DMS 273 (cell line): ENCODE measurements at regions not wholly inside any gene's neighbourhood (a gene's known extent, or its start where the extent isn't known, plus 50 kb on each side); places are given as distances from the start of the nearest gene placed in this dataset.

ENCODE experiments used
- DNase-seq: peaks from one replicate; lab custom pipeline; 2025; ENCODE audit not compliant: unreplicated experiment; lab: John Stamatoyannopoulos, UW

- DNase-seq, result peak; percentile 1
These were observed 324.6 kb upstream of the MTNR1B start for GRCh38 chr11:92644595-92645445.

GRCh38 chr11:92651159-92651558, 318.3 kb upstream of the MTNR1B start:
- DNase-seq, result no peak

- DNase-seq, result no peak
These were observed 316.0 kb upstream of the MTNR1B start for GRCh38 chr11:92653454-92653853.

- DNase-seq, result no peak
These were observed 312.7 kb upstream of the MTNR1B start for GRCh38 chr11:92656783-92657182.

GRCh38 chr11:92657226-92657625, 312.2 kb upstream of the MTNR1B start:
- no peak for DNase-seq

- no peak for DNase-seq
These were observed 310.7 kb upstream of the MTNR1B start for GRCh38 chr11:92658733-92659132.

- DNase-seq, result no peak
These were observed 309.7 kb upstream of the MTNR1B start for GRCh38 chr11:92659793-92660192.

- no peak for DNase-seq
These were observed 306.7 kb upstream of the MTNR1B start for GRCh38 chr11:92662601-92663360.

- no peak for DNase-seq
These were observed 305.9 kb upstream of the MTNR1B start for GRCh38 chr11:92663539-92663938.

- no peak for DNase-seq
These were observed 301.8 kb upstream of the MTNR1B start for GRCh38 chr11:92667486-92668152.

- DNase-seq, result no peak
These were observed 299.1 kb upstream of the MTNR1B start for GRCh38 chr11:92670308-92670890.

- no peak for DNase-seq
These were observed 298.4 kb upstream of the MTNR1B start for GRCh38 chr11:92671081-92671480.

GRCh38 chr11:92675303-92675702, 294.1 kb upstream of the MTNR1B start:
- no peak for DNase-seq

- DNase-seq, result no peak
These were observed 293.6 kb upstream of the MTNR1B start for GRCh38 chr11:92675810-92676209.

GRCh38 chr11:92678008-92678611, 291.3 kb upstream of the MTNR1B start:
- no peak for DNase-seq

- no peak for DNase-seq
These were observed 287.9 kb upstream of the MTNR1B start for GRCh38 chr11:92681586-92681985.

- DNase-seq, result no peak
These were observed 287.3 kb upstream of the MTNR1B start for GRCh38 chr11:92682136-92682535.

GRCh38 chr11:92682952-92683351, 286.5 kb upstream of the MTNR1B start:
- no peak for DNase-seq

GRCh38 chr11:92685049-92685448, 284.4 kb upstream of the MTNR1B start:
- no peak for DNase-seq

GRCh38 chr11:92687724-92688123, 281.7 kb upstream of the MTNR1B start:
- DNase-seq, result no peak

GRCh38 chr11:92688416-92688815, 281.0 kb upstream of the MTNR1B start:
- no peak for DNase-seq
